Uterus (tissue), 2 donors: ENCODE measurements at regions not wholly inside any gene's neighbourhood (a gene's known extent, or its start where the extent isn't known, plus 50 kb on each side); places are given as distances from the start of the nearest gene placed in this dataset.

Experiments used
- POLR2A ChIP-seq, 2 donors: fragments of 450-650 bp; IDR thresholded peaks; one replicate each; pipeline ENCODE4 v1.6.1; 2016; ENCODE audit warnings: antibody characterized with exemption in 2 of 2, mild to moderate bottlenecking in 1 of 2, moderate library complexity in 1 of 2
- TF ChIP-seq, protein P1 (sequence below), 4 experiments: fragments of 200-600 bp in 2 of 4; fragments of 450-650 bp in 2 of 4; sonication (generic) in 2 of 4; IDR thresholded peaks; one replicate each; pipeline ENCODE4 v1.5.1; 2016 to 2019; ENCODE audit warnings: antibody characterized with exemption in 4 of 4, mild to moderate bottlenecking in 2 of 4, moderate library complexity in 1 of 4

DNA sequence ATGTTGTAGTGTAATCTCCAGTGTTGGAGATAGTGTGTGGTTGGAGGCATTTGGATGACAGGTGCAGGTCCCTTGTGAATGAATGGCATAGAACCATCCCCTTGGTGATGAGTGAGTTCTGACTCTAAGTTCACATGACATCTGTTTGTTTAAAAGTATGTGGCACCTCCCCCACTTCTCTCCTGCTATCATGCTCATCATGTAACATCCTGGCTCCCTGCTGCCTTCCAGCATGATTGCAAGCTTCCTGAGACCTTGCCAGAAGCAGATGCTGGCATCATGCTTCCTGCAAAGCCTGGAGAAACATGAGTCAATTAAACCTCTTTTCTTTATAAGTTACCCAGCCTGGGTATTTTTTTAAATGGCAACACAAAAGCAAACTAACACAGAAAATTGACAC lies 499.0 kb upstream of the SEMA3D start:
- TF ChIP-seq, protein P1, sequence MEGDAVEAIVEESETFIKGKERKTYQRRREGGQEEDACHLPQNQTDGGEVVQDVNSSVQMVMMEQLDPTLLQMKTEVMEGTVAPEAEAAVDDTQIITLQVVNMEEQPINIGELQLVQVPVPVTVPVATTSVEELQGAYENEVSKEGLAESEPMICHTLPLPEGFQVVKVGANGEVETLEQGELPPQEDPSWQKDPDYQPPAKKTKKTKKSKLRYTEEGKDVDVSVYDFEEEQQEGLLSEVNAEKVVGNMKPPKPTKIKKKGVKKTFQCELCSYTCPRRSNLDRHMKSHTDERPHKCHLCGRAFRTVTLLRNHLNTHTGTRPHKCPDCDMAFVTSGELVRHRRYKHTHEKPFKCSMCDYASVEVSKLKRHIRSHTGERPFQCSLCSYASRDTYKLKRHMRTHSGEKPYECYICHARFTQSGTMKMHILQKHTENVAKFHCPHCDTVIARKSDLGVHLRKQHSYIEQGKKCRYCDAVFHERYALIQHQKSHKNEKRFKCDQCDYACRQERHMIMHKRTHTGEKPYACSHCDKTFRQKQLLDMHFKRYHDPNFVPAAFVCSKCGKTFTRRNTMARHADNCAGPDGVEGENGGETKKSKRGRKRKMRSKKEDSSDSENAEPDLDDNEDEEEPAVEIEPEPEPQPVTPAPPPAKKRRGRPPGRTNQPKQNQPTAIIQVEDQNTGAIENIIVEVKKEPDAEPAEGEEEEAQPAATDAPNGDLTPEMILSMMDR (IDR thresholded peaks at IDR 0.05): no peak
- no peak for TF ChIP-seq POLR2A (IDR thresholded peaks at IDR 0.05)
